ENCODE measurements at regions not wholly inside any gene's neighbourhood (a gene's known extent, or its start where the extent isn't known, plus 50 kb on each side); places are given as distances from the start of the nearest gene placed in this dataset.

DNA sequence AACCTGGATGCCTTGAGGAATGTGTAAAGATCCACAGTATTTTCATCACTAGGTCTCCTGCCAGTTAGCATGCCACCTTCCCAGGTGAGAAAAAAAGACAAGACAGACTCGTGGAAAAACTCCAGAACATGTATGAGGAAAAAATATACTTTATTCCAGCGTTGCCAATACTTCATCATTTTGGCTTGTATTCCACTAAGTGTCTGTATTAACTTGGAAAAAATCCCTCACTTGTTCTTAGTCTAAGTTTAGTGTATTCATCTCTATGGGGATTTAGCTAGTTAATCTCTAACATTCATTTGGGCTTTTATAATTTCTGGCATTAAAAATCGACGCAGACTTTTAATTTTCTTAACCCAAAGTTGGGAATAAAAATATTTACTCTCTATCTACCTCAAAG is 759.4 kb downstream of the SORCS1 start:
- TF ChIP-seq, protein P1, sequence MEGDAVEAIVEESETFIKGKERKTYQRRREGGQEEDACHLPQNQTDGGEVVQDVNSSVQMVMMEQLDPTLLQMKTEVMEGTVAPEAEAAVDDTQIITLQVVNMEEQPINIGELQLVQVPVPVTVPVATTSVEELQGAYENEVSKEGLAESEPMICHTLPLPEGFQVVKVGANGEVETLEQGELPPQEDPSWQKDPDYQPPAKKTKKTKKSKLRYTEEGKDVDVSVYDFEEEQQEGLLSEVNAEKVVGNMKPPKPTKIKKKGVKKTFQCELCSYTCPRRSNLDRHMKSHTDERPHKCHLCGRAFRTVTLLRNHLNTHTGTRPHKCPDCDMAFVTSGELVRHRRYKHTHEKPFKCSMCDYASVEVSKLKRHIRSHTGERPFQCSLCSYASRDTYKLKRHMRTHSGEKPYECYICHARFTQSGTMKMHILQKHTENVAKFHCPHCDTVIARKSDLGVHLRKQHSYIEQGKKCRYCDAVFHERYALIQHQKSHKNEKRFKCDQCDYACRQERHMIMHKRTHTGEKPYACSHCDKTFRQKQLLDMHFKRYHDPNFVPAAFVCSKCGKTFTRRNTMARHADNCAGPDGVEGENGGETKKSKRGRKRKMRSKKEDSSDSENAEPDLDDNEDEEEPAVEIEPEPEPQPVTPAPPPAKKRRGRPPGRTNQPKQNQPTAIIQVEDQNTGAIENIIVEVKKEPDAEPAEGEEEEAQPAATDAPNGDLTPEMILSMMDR (IDR thresholded peaks at IDR 0.05; ENCODE audit: low read depth, low read length, poor library complexity, severe bottlenecking), result no peak
- TF ChIP-seq EZH2phosphoT487 (IDR thresholded peaks at IDR 0.05; ENCODE audit: borderline replicate concordance, low read length), result no peak
